Right lobe of liver (tissue), 6 donors: ENCODE measurements at regions not wholly inside any gene's neighbourhood (a gene's known extent, or its start where the extent isn't known, plus 50 kb on each side); places are given as distances from the start of the nearest gene placed in this dataset.

ENCODE experiments used
- ATAC-seq, 4 donors: fragments of 200-7000 bp; cut with Tn5 transposase; one replicate each; pipeline ENCODE4 v1.9.1; 2020; ENCODE audit warnings: mild to moderate bottlenecking in 4 of 4, moderate library complexity in 4 of 4
- DNase-seq, 3 donors: peaks; one replicate each; pipeline ENCODE4 v3.0.0-alpha.2; 2020
- H3K27ac ChIP-seq, 3 donors: fragments of 200-600 bp; one replicate each; pipeline ENCODE4 v1.8.0; 2022
- H3K27me3 ChIP-seq, 2 donors: fragments of 200-600 bp; one replicate each; pipeline ENCODE4 v1.8.0; 2022
- H3K36me3 ChIP-seq, 4 donors: fragments of 200-600 bp; sonication (generic) in 1 of 4; one replicate each; pipeline versions ENCODE4 v1.5.1 to v1.8.0; 2017 to 2022; ENCODE audit warnings: control low read depth in 1 of 4
- H3K4me1 ChIP-seq, 4 donors: fragments of 200-600 bp; sonication (generic) in 1 of 4; one replicate each; pipeline versions ENCODE4 v1.5.1 to v1.8.0; 2017 to 2022; ENCODE audit warnings: control low read depth in 1 of 4
- H3K4me3 ChIP-seq, 3 donors: fragments of 200-600 bp; one replicate each; pipeline ENCODE4 v1.8.0; 2022
- H3K9me3 ChIP-seq, 4 donors: fragments of 200-600 bp; sonication (generic) in 1 of 4; one replicate each; pipeline versions ENCODE4 v1.5.1 to v1.8.0; 2017 to 2022; ENCODE audit warnings: control low read depth in 1 of 4
- POLR2A ChIP-seq: fragments of 450-650 bp; IDR thresholded peaks from one replicate; pipeline ENCODE4 v1.6.1; 2017; ENCODE audit warnings: antibody characterized with exemption, mild to moderate bottlenecking
- WGBS: methylation state at CpG from one replicate; pipeline ENCODE4 v1.1.6; 2018; ENCODE audit warnings: low coverage, low lambda C conversion rate; ENCODE audit not compliant: insufficient coverage; ENCODE audit errors: missing lambda C conversion rate; 5-methylcytosine and 5-hydroxymethylcytosine counted together
- intact Hi-C, 2 donors: fragments of 100-400 bp; cut with DNase I; formaldehyde crosslinking; loops; one replicate each; pipeline versions ENCODE4 v1.11.2 to v1.14.1; 2022
- TF ChIP-seq, protein P1 (sequence below), 4 donors: fragments of 200-600 bp in 3 of 4; fragments of 450-650 bp in 1 of 4; IDR thresholded peaks; one replicate each; pipeline versions ENCODE4 v1.5.1 to v1.8.0; 2016 to 2022; ENCODE audit warnings: antibody characterized with exemption in 4 of 4, mild to moderate bottlenecking in 2 of 4
- donor health status: DM: no; HTN: yes; CAD: no.
- donor health status: DM: no; HTN: no; CAD: no.
- donor health status: DM: no; HTN: no; CAD: no.
- donor health status: DM: no; HTN: yes; CAD: no.
- donor health status: DM: no; HTN: yes; CAD: no.

DNA sequence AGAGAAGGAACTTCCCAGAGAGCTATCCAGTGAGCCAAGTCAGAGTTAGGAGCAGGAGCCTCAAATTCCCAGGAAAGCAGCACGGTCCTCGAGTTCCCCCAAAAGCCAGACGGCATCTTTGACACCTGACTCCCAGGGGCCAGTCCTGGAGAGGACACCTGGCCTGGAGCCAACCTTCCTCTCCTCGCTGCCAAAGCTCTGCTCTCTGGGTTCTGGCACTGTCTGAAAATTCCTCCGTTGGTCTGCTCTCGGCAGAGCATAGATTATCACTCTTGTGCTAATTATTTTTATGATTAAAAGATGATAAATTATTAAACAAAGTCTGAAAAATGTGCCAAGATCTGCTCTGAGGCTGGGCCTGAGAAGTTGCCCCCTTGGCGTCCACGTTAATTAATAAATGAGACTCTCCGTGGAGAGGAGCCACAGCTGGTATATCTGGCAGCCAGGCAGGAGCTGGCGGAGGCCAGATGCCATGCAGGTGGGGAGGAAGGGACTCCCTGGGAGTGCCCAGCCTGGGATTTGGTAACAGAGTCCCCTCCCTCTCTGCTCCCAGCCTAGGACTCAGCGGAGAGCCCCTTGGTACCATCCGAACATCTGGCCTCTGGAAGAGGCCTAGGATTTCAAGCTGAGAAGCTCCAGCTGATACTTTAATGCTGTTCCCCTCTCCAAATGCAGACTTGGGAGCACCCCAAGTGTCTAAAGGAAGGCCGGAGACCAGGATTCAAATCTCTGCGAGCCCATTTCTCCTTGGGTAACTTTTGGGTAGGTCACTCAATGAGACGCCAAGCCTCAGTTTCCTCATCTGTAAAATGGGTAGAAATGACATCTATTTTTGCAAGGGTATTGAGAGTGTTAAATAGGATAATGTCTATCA lies 163.7 kb upstream of the POU3F1 start:
- no peaks in the 10 kb centered on the region for H3K36me3 ChIP-seq
- DNase-seq = no peak
- 57% methylated on average over 10 of the region's 15 CpGs for WGBS
- H3K27ac ChIP-seq = no peak overlapping the region
- no peak for TF ChIP-seq POLR2A
- TF ChIP-seq, protein P1, sequence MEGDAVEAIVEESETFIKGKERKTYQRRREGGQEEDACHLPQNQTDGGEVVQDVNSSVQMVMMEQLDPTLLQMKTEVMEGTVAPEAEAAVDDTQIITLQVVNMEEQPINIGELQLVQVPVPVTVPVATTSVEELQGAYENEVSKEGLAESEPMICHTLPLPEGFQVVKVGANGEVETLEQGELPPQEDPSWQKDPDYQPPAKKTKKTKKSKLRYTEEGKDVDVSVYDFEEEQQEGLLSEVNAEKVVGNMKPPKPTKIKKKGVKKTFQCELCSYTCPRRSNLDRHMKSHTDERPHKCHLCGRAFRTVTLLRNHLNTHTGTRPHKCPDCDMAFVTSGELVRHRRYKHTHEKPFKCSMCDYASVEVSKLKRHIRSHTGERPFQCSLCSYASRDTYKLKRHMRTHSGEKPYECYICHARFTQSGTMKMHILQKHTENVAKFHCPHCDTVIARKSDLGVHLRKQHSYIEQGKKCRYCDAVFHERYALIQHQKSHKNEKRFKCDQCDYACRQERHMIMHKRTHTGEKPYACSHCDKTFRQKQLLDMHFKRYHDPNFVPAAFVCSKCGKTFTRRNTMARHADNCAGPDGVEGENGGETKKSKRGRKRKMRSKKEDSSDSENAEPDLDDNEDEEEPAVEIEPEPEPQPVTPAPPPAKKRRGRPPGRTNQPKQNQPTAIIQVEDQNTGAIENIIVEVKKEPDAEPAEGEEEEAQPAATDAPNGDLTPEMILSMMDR (IDR thresholded peaks at IDR 0.05) = no peak
- no peaks in the 10 kb centered on the region for H3K4me1 ChIP-seq
- no peak for ATAC-seq
- intact Hi-C loops = no loop called here
- no peaks in the 10 kb centered on the region for H3K9me3 ChIP-seq
- H3K27me3 ChIP-seq = no peaks in the 10 kb centered on the region
- no peak overlapping the region for H3K4me3 ChIP-seq

DNA sequence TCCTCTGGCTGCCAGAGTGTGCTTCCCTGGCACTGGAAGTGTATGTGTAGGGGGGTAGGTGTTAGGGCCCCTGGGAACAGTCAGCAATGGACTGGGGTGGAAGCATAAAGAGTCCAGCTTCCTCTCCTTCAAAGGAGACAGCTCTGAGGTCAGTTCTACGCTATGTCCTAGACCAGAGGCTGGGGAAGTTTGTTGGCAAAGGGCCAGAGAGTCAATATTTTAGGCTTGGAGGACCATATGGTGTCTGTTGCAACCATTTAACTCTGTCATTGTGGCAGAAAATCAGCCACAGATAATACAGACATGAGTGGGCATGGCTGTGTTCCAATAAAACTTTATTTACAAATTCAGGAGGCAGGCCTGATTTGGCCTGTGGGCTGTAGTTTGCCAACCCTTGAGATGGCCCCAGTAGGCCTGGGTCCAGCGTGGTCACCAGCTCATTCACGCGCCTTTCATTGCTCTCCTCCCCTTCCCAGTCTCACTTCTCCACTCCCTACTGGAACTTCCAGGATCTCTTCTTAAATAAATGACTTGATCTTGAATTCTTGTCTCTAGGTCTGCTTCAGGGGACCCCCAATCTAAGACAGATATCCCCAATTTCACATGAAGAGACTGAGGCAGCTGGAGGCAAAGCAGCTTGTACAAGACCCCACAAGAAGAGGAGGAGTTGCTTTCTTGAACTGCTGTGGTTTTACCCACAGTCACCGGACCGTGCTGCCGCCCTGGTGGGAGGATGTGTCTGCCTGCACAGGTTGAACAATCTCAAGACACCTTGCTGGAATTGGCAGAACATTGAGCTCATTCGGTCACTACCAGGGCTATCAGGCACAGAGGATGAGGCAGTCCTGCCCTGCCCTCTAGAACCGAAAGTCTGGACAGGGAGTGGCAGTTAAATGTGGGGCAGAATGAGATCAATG lies 162.4 kb upstream of the POU3F1 start:
- TF ChIP-seq, protein P1 (IDR thresholded peaks at IDR 0.05) = no peak
- no peak for TF ChIP-seq POLR2A
- no peaks in the 10 kb centered on the region for H3K4me1 ChIP-seq
- H3K27ac ChIP-seq = no peak overlapping the region
- H3K27me3 ChIP-seq = no peaks in the 10 kb centered on the region
- H3K36me3 ChIP-seq = no peaks in the 10 kb centered on the region
- intact Hi-C loops = no loop called here
- ATAC-seq (peak in 1 of 4 donors; percentile 17), DNase-seq (no peak)
- no peak overlapping the region for H3K4me3 ChIP-seq
- no peaks in the 10 kb centered on the region for H3K9me3 ChIP-seq
- 91% methylated on average over 7 of the region's 9 CpGs for WGBS

- TF ChIP-seq POLR2A = no peak
- TF ChIP-seq, protein P1 (IDR thresholded peaks at IDR 0.05) = no peak
- DNase-seq = no peak
- no peak overlapping the region for H3K27ac ChIP-seq
- WGBS = no CpG with 5 or more reads among the region's 4 CpGs
- no peaks in the 10 kb centered on the region for H3K27me3 ChIP-seq
- H3K4me3 ChIP-seq = no peak overlapping the region
- no peaks in the 10 kb centered on the region for H3K4me1 ChIP-seq
- intact Hi-C loops = no loop called here
- H3K9me3 ChIP-seq = no peaks in the 10 kb centered on the region
- no peaks in the 10 kb centered on the region for H3K36me3 ChIP-seq
- ATAC-seq = no peak
Observed at GRCh38 chr1:38207906-38208305, 161.3 kb upstream of the POU3F1 start.

DNA sequence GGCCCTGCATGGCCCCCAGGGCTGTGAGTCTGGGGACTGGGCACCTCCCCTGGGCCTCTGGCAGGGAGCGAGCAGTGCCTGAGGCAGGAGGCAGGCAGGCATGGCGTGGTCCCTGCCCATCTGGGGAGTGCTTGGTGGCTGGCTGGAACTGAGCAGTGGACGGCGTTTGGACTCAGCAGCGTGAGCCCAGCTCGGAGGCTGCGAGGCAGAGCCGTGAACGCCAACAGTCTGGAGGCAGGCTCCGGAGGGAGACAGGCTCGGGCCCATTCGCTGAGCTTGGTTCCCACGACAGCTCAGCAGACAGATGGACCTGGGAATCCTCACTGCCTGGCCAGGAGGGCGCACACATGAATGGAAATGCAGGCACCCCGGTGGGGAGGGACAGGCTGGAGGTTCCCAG lies 160.7 kb upstream of the POU3F1 start:
- Histone ChIP-seq H3K9me3 (no peaks in the 10 kb centered on the region), H3K4me1 (no peaks in the 10 kb centered on the region), H3K4me3 (no peak overlapping the region), H3K36me3 (no peaks in the 10 kb centered on the region), H3K27me3 (no peaks in the 10 kb centered on the region), H3K27ac (no peak overlapping the region)
- intact Hi-C loops = no loop called here
- no CpG with 5 or more reads among the region's 15 CpGs for WGBS
- TF ChIP-seq POLR2A = no peak
- TF ChIP-seq, protein P1 (IDR thresholded peaks at IDR 0.05) = no peak
- DNase-seq (no peak), ATAC-seq (peak in 1 of 4 donors; percentile 28)
